ENCODE measurements at regions not wholly inside any gene's neighbourhood (a gene's known extent, or its start where the extent isn't known, plus 50 kb on each side); places are given as distances from the start of the nearest gene placed in this dataset.

- TF ChIP-seq POLR2A (IDR thresholded peaks at IDR 0.05) (no peak), CTCF (IDR thresholded peaks at IDR 0.05) (no peak)
These were observed 73.4 kb downstream of the OR13A1 start for GRCh38 chr10:45241865-45242520.

Data from testis (tissue), 2 donors.